Left ventricle myocardium inferior (tissue), 1 donor: ENCODE measurements at regions not wholly inside any gene's neighbourhood (a gene's known extent, or its start where the extent isn't known, plus 50 kb on each side); places are given as distances from the start of the nearest gene placed in this dataset.

Source experiments
- DNase-seq: peaks from one replicate; pipeline ENCODE4 v3.0.0-alpha.2; 2020
- H3K27ac ChIP-seq: fragments of 200-600 bp; replicated peaks from 2 replicates; pipeline ENCODE4 v1.8.0; 2021
- H3K27me3 ChIP-seq: fragments of 200-600 bp; 2 replicates; pipeline ENCODE4 v1.8.0; 2021; ENCODE audit warnings: low read depth
- H3K36me3 ChIP-seq: fragments of 200-600 bp; 2 replicates; pipeline ENCODE4 v1.8.0; 2021
- H3K4me1 ChIP-seq: fragments of 200-600 bp; 2 replicates; pipeline ENCODE4 v1.8.0; 2021
- H3K4me3 ChIP-seq: fragments of 200-600 bp; 2 replicates; pipeline ENCODE4 v1.8.0; 2021; ENCODE audit warnings: mild to moderate bottlenecking, moderate library complexity
- H3K9me3 ChIP-seq: fragments of 200-600 bp; replicated peaks from 2 replicates; pipeline ENCODE4 v1.8.0; 2021
- CTCF ChIP-seq: fragments of 200-600 bp; IDR thresholded peaks from 2 replicates; pipeline ENCODE4 v1.8.0; 2021; ENCODE audit warnings: antibody characterized with exemption, mild to moderate bottlenecking, borderline replicate concordance
- intact Hi-C: fragments of 100-400 bp; cut with micrococcal nuclease; formaldehyde crosslinking; loops from one replicate; pipeline ENCODE4 v1.11.0; 2022
- donor health status: DM: no; HTN: yes; CAD: no; lungs with severe emphysema.

DNA sequence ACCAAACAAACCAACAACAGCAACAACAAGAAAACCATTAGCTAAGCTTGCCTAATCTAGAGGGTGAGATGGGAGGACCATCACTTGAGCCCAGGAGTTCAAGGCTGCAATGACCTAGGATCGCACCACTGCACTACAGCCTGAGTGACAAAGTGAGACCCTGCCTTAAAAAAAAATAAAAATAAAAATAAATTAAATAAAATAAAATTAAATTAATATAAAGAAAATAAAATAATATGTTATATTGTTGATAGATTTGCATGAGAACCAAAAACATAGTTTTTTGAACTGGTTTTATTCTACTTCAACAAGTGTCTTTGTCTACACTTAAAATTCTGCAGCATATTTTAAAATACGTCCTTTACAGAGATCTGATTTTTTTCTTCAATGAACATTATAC is 2683.1 kb downstream of the ARAP2 start:
- Histone ChIP-seq H3K27ac (no peak overlapping the region), H3K36me3 (no peaks in the 10 kb centered on the region), H3K27me3 (no peaks in the 10 kb centered on the region), H3K4me3 (no peak overlapping the region), H3K9me3 (peaks cover 6% of the 10 kb centered on the region), H3K4me1 (no peaks in the 10 kb centered on the region)
- no peak for TF ChIP-seq CTCF
- intact Hi-C loops: no loop called here
- no peak for DNase-seq

DNA sequence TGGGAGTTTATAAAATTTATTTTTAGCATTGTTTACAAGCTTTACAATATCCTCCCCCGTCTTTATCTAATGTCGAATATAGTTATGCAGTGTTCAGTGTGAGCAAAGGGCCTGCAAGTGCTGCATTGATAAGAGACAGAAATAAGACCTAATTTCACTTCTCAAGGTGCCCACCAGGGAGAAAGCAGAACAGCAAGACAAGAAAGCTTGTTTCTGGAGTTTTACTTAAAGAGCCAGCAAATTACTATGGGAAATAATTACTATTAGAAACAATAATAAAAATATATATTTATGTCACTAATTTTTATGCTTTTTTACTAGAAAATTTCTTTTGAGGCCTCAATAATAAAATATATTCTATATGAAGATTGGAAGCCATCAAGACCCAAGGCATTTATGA is 2677.7 kb downstream of the ARAP2 start:
- H3K27me3 ChIP-seq: no peaks in the 10 kb centered on the region
- intact Hi-C loops: no loop called here
- TF ChIP-seq CTCF: no peak
- no peaks in the 10 kb centered on the region for H3K4me1 ChIP-seq
- H3K9me3 ChIP-seq: no peaks in the 10 kb centered on the region
- no peak overlapping the region for H3K4me3 ChIP-seq
- H3K27ac ChIP-seq: no peak overlapping the region
- no peak for DNase-seq
- no peaks in the 10 kb centered on the region for H3K36me3 ChIP-seq

GRCh38 chr4:33577791-33578190 is 2666.5 kb downstream of the ARAP2 start:
- DNase-seq: no peak
- no peaks in the 10 kb centered on the region for H3K4me1 ChIP-seq
- no peak overlapping the region for H3K27ac ChIP-seq
- no peak overlapping the region for H3K4me3 ChIP-seq
- intact Hi-C loops: no loop called here
- H3K9me3 ChIP-seq: no peaks in the 10 kb centered on the region
- no peaks in the 10 kb centered on the region for H3K27me3 ChIP-seq
- no peak for TF ChIP-seq CTCF
- H3K36me3 ChIP-seq: no peaks in the 10 kb centered on the region

DNA sequence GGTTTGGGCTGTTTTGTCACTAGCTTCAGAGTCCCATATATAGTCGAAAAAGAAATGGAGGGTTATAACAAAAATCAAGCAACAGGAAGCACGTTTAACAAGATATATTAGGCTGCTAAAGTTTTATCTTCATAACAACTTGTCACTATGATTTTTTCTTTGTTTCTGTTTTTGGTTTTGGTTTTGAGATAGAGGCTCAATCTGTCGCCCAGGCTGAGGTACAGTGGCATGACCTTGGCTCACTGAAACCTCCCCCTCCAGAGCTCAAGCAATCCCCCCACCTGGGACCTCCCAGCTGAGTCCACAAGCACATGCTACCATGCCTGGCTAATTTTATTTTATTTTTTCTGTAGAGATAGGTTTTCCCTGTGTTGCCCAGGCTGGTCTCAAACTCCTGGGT is 2664.4 kb downstream of the ARAP2 start:
- intact Hi-C loops: no loop called here
- no peaks in the 10 kb centered on the region for H3K36me3 ChIP-seq
- H3K27ac ChIP-seq: no peak overlapping the region
- no peak for DNase-seq
- H3K27me3 ChIP-seq: no peaks in the 10 kb centered on the region
- H3K9me3 ChIP-seq: no peaks in the 10 kb centered on the region
- no peak overlapping the region for H3K4me3 ChIP-seq
- no peaks in the 10 kb centered on the region for H3K4me1 ChIP-seq
- TF ChIP-seq CTCF: no peak

DNA sequence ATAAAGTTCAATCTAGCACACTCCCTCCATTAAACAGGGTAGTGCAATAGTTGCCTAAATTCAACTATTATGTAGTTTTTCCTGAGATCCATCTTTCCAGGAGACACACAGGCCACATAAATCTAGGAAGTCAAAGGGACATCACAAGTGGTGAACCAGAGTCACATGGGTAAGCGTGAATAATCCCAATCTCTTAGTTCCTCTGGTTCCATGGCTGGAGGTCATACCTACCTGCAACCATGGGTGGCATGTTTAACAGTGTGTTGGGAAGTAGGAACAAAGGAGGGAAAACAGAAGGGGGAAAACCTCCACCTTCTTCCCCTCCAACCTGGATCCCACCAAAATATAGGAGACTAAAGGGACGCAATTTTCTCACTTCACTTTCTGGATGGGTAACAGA is 2651.6 kb downstream of the ARAP2 start:
- Histone ChIP-seq H3K4me1 (no peaks in the 10 kb centered on the region), H3K4me3 (no peak overlapping the region), H3K27ac (no peak overlapping the region), H3K36me3 (no peaks in the 10 kb centered on the region), H3K27me3 (no peaks in the 10 kb centered on the region), H3K9me3 (peaks cover 59% of the 10 kb centered on the region)
- no peak for DNase-seq
- intact Hi-C loops: no loop called here
- TF ChIP-seq CTCF: no peak

DNA sequence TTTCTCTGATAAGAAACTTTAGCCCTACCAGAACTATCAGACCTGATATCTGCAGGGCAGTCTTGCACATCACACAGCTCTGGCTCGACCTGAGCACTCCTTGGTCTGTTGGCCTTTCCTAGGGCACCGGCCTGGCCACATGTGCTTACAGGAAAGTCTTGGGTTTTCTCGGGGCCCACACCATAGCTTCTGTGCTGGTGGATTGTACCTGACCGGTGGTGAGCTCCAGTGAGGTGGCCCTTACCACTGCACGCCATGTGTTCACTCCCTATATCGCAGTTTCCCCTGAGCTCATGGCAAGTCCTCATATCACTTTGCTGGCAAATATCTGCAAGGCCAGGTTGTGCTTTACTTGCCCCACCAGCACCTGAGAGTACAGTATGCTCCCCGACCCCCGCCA is 2637.4 kb downstream of the ARAP2 start:
- no peak for DNase-seq
- H3K4me1 ChIP-seq: no peaks in the 10 kb centered on the region
- no peaks in the 10 kb centered on the region for H3K36me3 ChIP-seq
- intact Hi-C loops: no loop called here
- H3K9me3 ChIP-seq: peaks cover 43% of the 10 kb centered on the region
- H3K4me3 ChIP-seq: no peak overlapping the region
- no peaks in the 10 kb centered on the region for H3K27me3 ChIP-seq
- TF ChIP-seq CTCF: no peak
- no peak overlapping the region for H3K27ac ChIP-seq
